H9 (cell line): ENCODE measurements at regions not wholly inside any gene's neighbourhood (a gene's known extent, or its start where the extent isn't known, plus 50 kb on each side); places are given as distances from the start of the nearest gene placed in this dataset.

Source experiments
- DNase-seq: peaks from one replicate; pipeline ENCODE4 v3.0.0-alpha.2; 2017
- H2AFZ ChIP-seq: one replicate; pipeline ENCODE4 v1.6.1; 2013; ENCODE audit warnings: mild to moderate bottlenecking, low read length, control low read depth, moderate library complexity
- H2AK5ac ChIP-seq: 2 replicates; pipeline ENCODE4 v1.6.1; 2013; ENCODE audit warnings: low read length, control low read depth, mixed read lengths; ENCODE audit not compliant: insufficient read length
- H2BK120ac ChIP-seq: one replicate; pipeline ENCODE4 v1.6.1; 2013; ENCODE audit warnings: low read depth, mild to moderate bottlenecking, low read length, control low read depth, inconsistent platforms; ENCODE audit not compliant: poor library complexity, severe bottlenecking
- H2BK12ac ChIP-seq: 2 replicates; pipeline ENCODE4 v1.6.1; 2013; ENCODE audit warnings: low read length, control low read depth, mixed read lengths, low read depth; ENCODE audit not compliant: insufficient read length
- H2BK15ac ChIP-seq: 2 replicates; pipeline ENCODE4 v1.6.1; 2013; ENCODE audit warnings: low read depth, low read length, control low read depth
- H2BK20ac ChIP-seq: one replicate; pipeline ENCODE4 v1.6.1; 2013; ENCODE audit warnings: low read depth, mild to moderate bottlenecking, low read length, control low read depth, inconsistent platforms; ENCODE audit not compliant: poor library complexity, severe bottlenecking
- H2BK5ac ChIP-seq: 2 replicates; pipeline ENCODE4 v1.6.1; 2013; ENCODE audit warnings: low read length, control low read depth, mixed read lengths; ENCODE audit not compliant: insufficient read length
- H3K14ac ChIP-seq: 2 replicates; pipeline ENCODE4 v1.6.1; 2013; ENCODE audit warnings: low read length, control low read depth; ENCODE audit not compliant: insufficient read depth
- H3K18ac ChIP-seq: 2 replicates; pipeline ENCODE4 v1.6.1; 2013; ENCODE audit warnings: low read depth, mild to moderate bottlenecking, mixed read lengths, low read length, control low read depth; ENCODE audit not compliant: insufficient read length
- H3K23ac ChIP-seq: 2 replicates; pipeline ENCODE4 v1.6.1; 2013; ENCODE audit warnings: low read length, control low read depth, mixed read lengths, low read depth; ENCODE audit not compliant: insufficient read length
- H3K23me2 ChIP-seq: 2 replicates; pipeline ENCODE4 v1.6.1; 2013; ENCODE audit warnings: low read depth, mild to moderate bottlenecking, mixed read lengths, low read length, control low read depth; ENCODE audit not compliant: insufficient read length, poor library complexity, severe bottlenecking
- H3K27ac ChIP-seq: 2 replicates; pipeline ENCODE4 v1.5.1; 2013; ENCODE audit warnings: low read length, control low read depth, mixed read lengths, low read depth; ENCODE audit not compliant: insufficient read length
- H3K27me3 ChIP-seq: 2 replicates; pipeline ENCODE4 v1.6.1; 2013; ENCODE audit warnings: low read length, control low read depth, inconsistent platforms; ENCODE audit not compliant: insufficient read depth
- H3K4ac ChIP-seq: 2 replicates; pipeline ENCODE4 v1.6.1; 2013; ENCODE audit warnings: low read depth, mild to moderate bottlenecking, control low read depth, inconsistent platforms, low read length, moderate library complexity
- H3K4me1 ChIP-seq: 2 replicates; pipeline ENCODE4 v1.6.1; 2013; ENCODE audit warnings: low read length, control low read depth, inconsistent platforms; ENCODE audit not compliant: insufficient read depth
- H3K4me2 ChIP-seq: 2 replicates; pipeline ENCODE4 v1.6.1; 2013; ENCODE audit warnings: low read length, control low read depth, mixed read lengths; ENCODE audit not compliant: insufficient read length, insufficient read depth
- H3K56ac ChIP-seq: 2 replicates; pipeline ENCODE4 v1.6.1; 2013; ENCODE audit warnings: low read depth, mild to moderate bottlenecking, mixed read lengths, low read length, control low read depth; ENCODE audit not compliant: insufficient read length
- H3K79me1 ChIP-seq: 2 replicates; pipeline ENCODE4 v1.6.1; 2013; ENCODE audit warnings: low read depth, mild to moderate bottlenecking, moderate library complexity, low read length, control low read depth, inconsistent platforms; ENCODE audit not compliant: insufficient read depth, poor library complexity, severe bottlenecking
- H3K79me2 ChIP-seq: 2 replicates; pipeline ENCODE4 v1.6.1; 2013; ENCODE audit warnings: low read length, control low read depth, inconsistent platforms; ENCODE audit not compliant: insufficient read depth
- H3K9ac ChIP-seq: 2 replicates; pipeline ENCODE4 v1.6.1; 2013; ENCODE audit warnings: low read length, control low read depth, mixed read lengths; ENCODE audit not compliant: insufficient read length; ENCODE audit errors: extremely low read depth
- H3K9me3 ChIP-seq: one replicate; pipeline ENCODE4 v1.6.1; 2013; ENCODE audit warnings: low read depth, low read length, inconsistent platforms; ENCODE audit not compliant: control insufficient read depth
- H3T11ph ChIP-seq: one replicate; pipeline ENCODE4 v1.6.1; 2013; ENCODE audit warnings: mild to moderate bottlenecking, low read length, control low read depth, inconsistent platforms
- H4K20me1 ChIP-seq: one replicate; pipeline ENCODE4 v1.6.1; 2013; ENCODE audit not compliant: control insufficient read depth, insufficient read length, insufficient read depth
- H4K5ac ChIP-seq: 2 replicates; pipeline ENCODE4 v1.6.1; 2013; ENCODE audit warnings: low read depth, mild to moderate bottlenecking, mixed read lengths, low read length, control low read depth; ENCODE audit not compliant: insufficient read length
- H4K8ac ChIP-seq: replicated peaks from 2 replicates; pipeline ENCODE4 v1.6.1; 2013; ENCODE audit warnings: low read length, control low read depth, mixed read lengths, low read depth; ENCODE audit not compliant: insufficient read length
- H4K91ac ChIP-seq: 2 replicates; pipeline ENCODE4 v1.6.1; 2013; ENCODE audit warnings: low read depth, mild to moderate bottlenecking, moderate library complexity, mixed read lengths, low read length, control low read depth; ENCODE audit not compliant: insufficient read length
- H3K27ac Mint-ChIP-seq, 3 experiments: 2 replicates in 2 of 3; 3 replicates in 1 of 3; pipeline ENCODE4 v1.8.0; 2020 to 2021; ENCODE audit warnings: mixed read lengths in 3 of 3, mild to moderate bottlenecking in 1 of 3, moderate library complexity in 1 of 3
- H3K27me3 Mint-ChIP-seq: 2 replicates; pipeline ENCODE4 v1.8.0; 2021; ENCODE audit warnings: low read depth, mild to moderate bottlenecking, moderate library complexity, mixed read lengths
- H3K36me3 Mint-ChIP-seq, 3 experiments: 2 replicates in 2 of 3; 3 replicates in 1 of 3; pipeline ENCODE4 v1.8.0; 2020 to 2021; ENCODE audit warnings: low read depth in 3 of 3, mixed read lengths in 3 of 3; ENCODE audit not compliant: insufficient read depth in 1 of 3
- H3K4me1 Mint-ChIP-seq, 2 experiments: 2 replicates each; pipeline ENCODE4 v1.8.0; 2020; ENCODE audit warnings: mixed read lengths in 2 of 2
- H3K4me3 Mint-ChIP-seq, 2 experiments: 2 replicates in 1 of 2; 3 replicates in 1 of 2; pipeline ENCODE4 v1.8.0; 2020 to 2021; ENCODE audit warnings: mild to moderate bottlenecking in 2 of 2, mixed read lengths in 2 of 2, moderate library complexity in 1 of 2
- H3K9me3 Mint-ChIP-seq, 2 experiments: 2 replicates in 1 of 2; 3 replicates in 1 of 2; pipeline ENCODE4 v1.8.0; 2020; ENCODE audit warnings: mild to moderate bottlenecking in 2 of 2, mixed read lengths in 2 of 2, moderate library complexity in 1 of 2
- WGBS: extraction: QIAGEN DNeasy Blood & Tissue Kit; methylation state at CpG from one replicate; pipeline ENCODE4 v1.1.7; 2013; ENCODE audit warnings: missing lambda C conversion rate, low lambda C conversion rate, mixed read lengths; ENCODE audit not compliant: insufficient read length; ENCODE audit errors: extremely low coverage; 5-methylcytosine and 5-hydroxymethylcytosine counted together
- TF ChIP-seq, protein P1 (sequence below): fragments of 200-600 bp; sonication (generic); conservative IDR thresholded peaks from 3 replicates; pipeline ENCODE4 v1.8.0; 2021; ENCODE audit warnings: antibody characterized with exemption, mild to moderate bottlenecking

DNA sequence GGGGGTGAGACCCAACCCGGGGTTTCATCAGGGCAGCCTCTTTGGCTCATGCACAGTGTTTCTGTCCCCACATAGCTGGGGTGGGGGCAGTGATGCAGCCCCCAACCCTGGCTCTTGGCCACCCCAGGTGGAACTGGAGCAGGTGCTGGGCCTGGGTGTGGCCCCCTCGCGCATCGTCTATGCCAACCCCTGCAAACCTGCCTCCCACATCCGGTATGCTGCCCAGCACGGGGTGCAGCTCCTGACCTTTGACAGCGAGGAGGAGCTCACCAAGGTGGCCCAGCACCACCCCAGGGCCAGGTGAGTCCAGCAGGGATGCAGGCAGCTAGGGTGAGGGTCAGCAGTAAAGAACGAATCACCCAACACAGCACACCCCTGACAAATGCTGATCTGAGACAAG is 72.3 kb upstream of the TINAGL1 start:
- WGBS, result no CpG with 5 or more reads among the region's 8 CpGs
- Histone ChIP-seq H2BK5ac (no peak overlapping the region), H3K4me2 (no peak overlapping the region), H3T11ph (no peak overlapping the region), H3K79me1 (no peaks in the 10 kb centered on the region), H4K91ac (no peak overlapping the region), H3K9me3 (no peaks in the 10 kb centered on the region), H3K4ac (no peak overlapping the region), H3K23ac (no peak overlapping the region), H4K20me1 (no peaks in the 10 kb centered on the region), H2BK20ac (no peak overlapping the region), H4K5ac (no peak overlapping the region), H3K9ac (no peak overlapping the region), H2AK5ac (no peak overlapping the region), H3K27ac (no peak overlapping the region), H3K14ac (peak overlapping the region; percentile 2; the same call in 1 of the 2 replicates), H2BK12ac (no peak overlapping the region), H3K23me2 (no peaks in the 10 kb centered on the region), H3K27me3 (no peaks in the 10 kb centered on the region), H2BK15ac (no peak overlapping the region), H3K56ac (no peak overlapping the region), H2BK120ac (no peak overlapping the region), H3K4me1 (peaks cover 7% of the 10 kb centered on the region; the same call in 1 of the 2 replicates), H3K18ac (no peak overlapping the region), H2AFZ (no peak overlapping the region), H4K8ac (no peak overlapping the region), H3K79me2 (no peaks in the 10 kb centered on the region)
- H3K4me1 Mint-ChIP-seq, result peaks cover 36 to 53% of the 10 kb centered on the region in 2 experiments
- TF ChIP-seq, protein P1, sequence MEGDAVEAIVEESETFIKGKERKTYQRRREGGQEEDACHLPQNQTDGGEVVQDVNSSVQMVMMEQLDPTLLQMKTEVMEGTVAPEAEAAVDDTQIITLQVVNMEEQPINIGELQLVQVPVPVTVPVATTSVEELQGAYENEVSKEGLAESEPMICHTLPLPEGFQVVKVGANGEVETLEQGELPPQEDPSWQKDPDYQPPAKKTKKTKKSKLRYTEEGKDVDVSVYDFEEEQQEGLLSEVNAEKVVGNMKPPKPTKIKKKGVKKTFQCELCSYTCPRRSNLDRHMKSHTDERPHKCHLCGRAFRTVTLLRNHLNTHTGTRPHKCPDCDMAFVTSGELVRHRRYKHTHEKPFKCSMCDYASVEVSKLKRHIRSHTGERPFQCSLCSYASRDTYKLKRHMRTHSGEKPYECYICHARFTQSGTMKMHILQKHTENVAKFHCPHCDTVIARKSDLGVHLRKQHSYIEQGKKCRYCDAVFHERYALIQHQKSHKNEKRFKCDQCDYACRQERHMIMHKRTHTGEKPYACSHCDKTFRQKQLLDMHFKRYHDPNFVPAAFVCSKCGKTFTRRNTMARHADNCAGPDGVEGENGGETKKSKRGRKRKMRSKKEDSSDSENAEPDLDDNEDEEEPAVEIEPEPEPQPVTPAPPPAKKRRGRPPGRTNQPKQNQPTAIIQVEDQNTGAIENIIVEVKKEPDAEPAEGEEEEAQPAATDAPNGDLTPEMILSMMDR, result no peak
- peaks cover 22% of the 10 kb centered on the region for H3K27me3 Mint-ChIP-seq
- no peak for DNase-seq
- no peaks in the 10 kb centered on the region; a peak in 1 of 5 replicates for H3K9me3 Mint-ChIP-seq
- no peak overlapping the region for H3K27ac Mint-ChIP-seq
- no peaks in the 10 kb centered on the region; a peak in 2 of 7 replicates for H3K36me3 Mint-ChIP-seq
- no peak overlapping the region for H3K4me3 Mint-ChIP-seq
